ENCODE measurements at regions not wholly inside any gene's neighbourhood (a gene's known extent, or its start where the extent isn't known, plus 50 kb on each side); places are given as distances from the start of the nearest gene placed in this dataset.

DNA sequence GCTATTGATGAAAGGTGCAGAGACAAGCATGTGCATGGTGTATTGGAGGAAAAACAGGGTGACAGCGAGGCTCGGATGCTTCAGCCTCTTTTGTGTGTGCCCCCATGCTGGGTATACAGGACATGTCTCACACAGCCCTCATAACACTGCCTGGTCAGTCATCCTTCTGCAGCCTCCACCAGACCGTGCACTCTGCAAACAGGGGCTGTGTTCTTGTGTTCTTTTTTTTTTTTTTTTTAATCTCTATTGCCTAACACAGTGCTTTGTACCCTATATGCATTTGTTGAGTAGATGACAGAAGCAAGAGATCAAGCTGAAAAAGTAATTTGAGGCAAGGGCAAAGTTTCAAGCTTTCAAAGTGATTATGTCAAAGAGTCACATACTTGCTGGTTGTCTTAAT, 367.2 kb upstream of the SLITRK1 start:
- Histone ChIP-seq H3K9me3 (no peaks in the 10 kb centered on the region), H3K36me3 (ENCODE audit: control insufficient read depth in 2 of 2, extremely low read depth in 1 of 2, insufficient read depth in 1 of 2, low read length in 1 of 2) (no peaks in the 10 kb centered on the region), H3K4me3 (ENCODE audit: control insufficient read depth in 1 of 2, extremely low read depth in 1 of 2, low read length in 1 of 2) (no peak overlapping the region), H3K4me1 (ENCODE audit: control insufficient read depth in 1 of 2, extremely low read depth in 1 of 2, insufficient read depth in 2 of 2, low read length in 2 of 2) (no peaks in the 10 kb centered on the region), H3K27ac (ENCODE audit: low read length) (no peak overlapping the region), H3K27me3 (replicated peaks in 1 of 2; ENCODE audit: control insufficient read depth in 2 of 2, extremely low read depth in 1 of 2, insufficient read depth in 2 of 2, low read length in 1 of 2) (peaks cover 0 to 2% of the 10 kb centered on the region in 2 experiments)
- ATAC-seq (replicated peaks in 1 of 4) (no peak), DNase-seq (no peak)
- no peaks in the 10 kb centered on the region for H3K27me3 Mint-ChIP-seq
- H3K27ac Mint-ChIP-seq = no peak overlapping the region
- POLR2A ChIA-PET = interaction anchor here in 1 of 2 donors (0.6 kb wide), 1 partner anchor 11 kb away, joined by 3 read pairs; no protein-coding TSS in a partner anchor
- H3K4me3 Mint-ChIP-seq = no peak overlapping the region
- H3K36me3 Mint-ChIP-seq = no peaks in the 10 kb centered on the region
- CTCF ChIA-PET = no interaction called here
- H3K4me1 Mint-ChIP-seq = no peaks in the 10 kb centered on the region
- peaks cover 3 to 7% (median 6%) of the 10 kb centered on the region in 3 donors for H3K9me3 Mint-ChIP-seq
- WGBS (ENCODE audit: insufficient coverage) = no CpG with 5 or more reads among the region's 3 CpGs

GRCh38 chr13:84243340-84243739, 361.1 kb upstream of the SLITRK1 start:
- POLR2A ChIA-PET = no interaction called here
- H3K27ac ChIP-seq (ENCODE audit: low read length) = no peak overlapping the region
- CTCF ChIA-PET = no interaction called here
- no peaks in the 10 kb centered on the region for H3K27me3 ChIP-seq (replicated peaks in 1 of 2; ENCODE audit: control insufficient read depth in 2 of 2, extremely low read depth in 1 of 2, insufficient read depth in 2 of 2, low read length in 1 of 2)
- H3K4me3 ChIP-seq (ENCODE audit: control insufficient read depth in 1 of 2, extremely low read depth in 1 of 2, low read length in 1 of 2) = no peak overlapping the region
- Mint-ChIP-seq H3K27ac (no peak overlapping the region), H3K36me3 (no peaks in the 10 kb centered on the region), H3K4me1 (no peaks in the 10 kb centered on the region), H3K4me3 (no peak overlapping the region), H3K27me3 (no peaks in the 10 kb centered on the region), H3K9me3 (peaks cover 0 to 4% (median 0%) of the 10 kb centered on the region in 3 donors)
- DNase-seq (no peak), ATAC-seq (replicated peaks in 1 of 4) (no peak)
- no CpG with 5 or more reads among the region's 1 CpG for WGBS (ENCODE audit: insufficient coverage)
- no peaks in the 10 kb centered on the region for H3K9me3 ChIP-seq
- no peaks in the 10 kb centered on the region for H3K36me3 ChIP-seq (ENCODE audit: control insufficient read depth in 2 of 2, extremely low read depth in 1 of 2, insufficient read depth in 1 of 2, low read length in 1 of 2)
- H3K4me1 ChIP-seq (ENCODE audit: control insufficient read depth in 1 of 2, extremely low read depth in 1 of 2, insufficient read depth in 2 of 2, low read length in 2 of 2) = no peaks in the 10 kb centered on the region

- Mint-ChIP-seq H3K27ac (no peak overlapping the region), H3K4me1 (peaks cover 0 to 4% (median 3%) of the 10 kb centered on the region in 3 donors), H3K4me3 (no peak overlapping the region), H3K36me3 (no peaks in the 10 kb centered on the region), H3K9me3 (peaks cover 0 to 4% (median 0%) of the 10 kb centered on the region in 3 donors), H3K27me3 (no peaks in the 10 kb centered on the region)
- Histone ChIP-seq H3K36me3 (ENCODE audit: control insufficient read depth in 2 of 2, extremely low read depth in 1 of 2, insufficient read depth in 1 of 2, low read length in 1 of 2) (no peaks in the 10 kb centered on the region), H3K4me3 (ENCODE audit: control insufficient read depth in 1 of 2, extremely low read depth in 1 of 2, low read length in 1 of 2) (no peak overlapping the region), H3K4me1 (ENCODE audit: control insufficient read depth in 1 of 2, extremely low read depth in 1 of 2, insufficient read depth in 2 of 2, low read length in 2 of 2) (no peaks in the 10 kb centered on the region), H3K27ac (ENCODE audit: low read length) (no peak overlapping the region), H3K27me3 (replicated peaks in 1 of 2; ENCODE audit: control insufficient read depth in 2 of 2, extremely low read depth in 1 of 2, insufficient read depth in 2 of 2, low read length in 1 of 2) (no peaks in the 10 kb centered on the region), H3K9me3 (no peaks in the 10 kb centered on the region)
- no peak for DNase-seq
- POLR2A ChIA-PET = interaction anchor here in 1 of 2 donors (0.7 kb wide), 1 partner anchor 10 kb away, joined by 3 read pairs; no protein-coding TSS in a partner anchor
- CTCF ChIA-PET = no interaction called here
- no CpG with 5 or more reads among the region's 1 CpG for WGBS (ENCODE audit: insufficient coverage)
- no peak for ATAC-seq (replicated peaks in 1 of 4)
Observed at GRCh38 chr13:84239032-84239431, 356.8 kb upstream of the SLITRK1 start.

- Histone ChIP-seq H3K4me1 (ENCODE audit: control insufficient read depth in 1 of 2, extremely low read depth in 1 of 2, insufficient read depth in 2 of 2, low read length in 2 of 2) (no peaks in the 10 kb centered on the region), H3K27me3 (replicated peaks in 1 of 2; ENCODE audit: control insufficient read depth in 2 of 2, extremely low read depth in 1 of 2, insufficient read depth in 2 of 2, low read length in 1 of 2) (no peaks in the 10 kb centered on the region), H3K9me3 (no peaks in the 10 kb centered on the region), H3K27ac (ENCODE audit: low read length) (no peak overlapping the region), H3K4me3 (ENCODE audit: control insufficient read depth in 1 of 2, extremely low read depth in 1 of 2, low read length in 1 of 2) (no peak overlapping the region), H3K36me3 (ENCODE audit: control insufficient read depth in 2 of 2, extremely low read depth in 1 of 2, insufficient read depth in 1 of 2, low read length in 1 of 2) (no peaks in the 10 kb centered on the region)
- no CpG with 5 or more reads among the region's 1 CpG for WGBS (ENCODE audit: insufficient coverage)
- Mint-ChIP-seq H3K4me1 (peaks cover 0 to 4% (median 3%) of the 10 kb centered on the region in 3 donors), H3K4me3 (no peak overlapping the region), H3K9me3 (peaks cover 0 to 5% (median 4%) of the 10 kb centered on the region in 3 donors), H3K36me3 (no peaks in the 10 kb centered on the region), H3K27me3 (no peaks in the 10 kb centered on the region), H3K27ac (no peak overlapping the region)
- CTCF ChIA-PET = no interaction called here
- ATAC-seq (replicated peaks in 1 of 4) = no peak
- DNase-seq = no peak
- POLR2A ChIA-PET = interaction anchor here in 1 of 2 donors (0.7 kb wide), 1 partner anchor 11 kb away, joined by 3 read pairs; no protein-coding TSS in a partner anchor
Observed at GRCh38 chr13:84238381-84238780, 356.1 kb upstream of the SLITRK1 start.

- no peaks in the 10 kb centered on the region for H3K9me3 ChIP-seq
- Mint-ChIP-seq H3K9me3 (peaks cover 0 to 5% (median 4%) of the 10 kb centered on the region in 3 donors), H3K27me3 (no peaks in the 10 kb centered on the region), H3K4me3 (no peak overlapping the region), H3K27ac (no peak overlapping the region), H3K36me3 (no peaks in the 10 kb centered on the region), H3K4me1 (peaks cover 0 to 4% (median 3%) of the 10 kb centered on the region in 3 donors)
- ChIA-PET POLR2A (no interaction called here), CTCF (no interaction called here)
- no peaks in the 10 kb centered on the region for H3K27me3 ChIP-seq (replicated peaks in 1 of 2; ENCODE audit: control insufficient read depth in 2 of 2, extremely low read depth in 1 of 2, insufficient read depth in 2 of 2, low read length in 1 of 2)
- H3K36me3 ChIP-seq (ENCODE audit: control insufficient read depth in 2 of 2, extremely low read depth in 1 of 2, insufficient read depth in 1 of 2, low read length in 1 of 2) = no peaks in the 10 kb centered on the region
- DNase-seq = no peak
- H3K4me3 ChIP-seq (ENCODE audit: control insufficient read depth in 1 of 2, extremely low read depth in 1 of 2, low read length in 1 of 2) = no peak overlapping the region
- H3K27ac ChIP-seq (ENCODE audit: low read length) = no peak overlapping the region
- 50% methylated on average over 2 of the region's 3 CpGs for WGBS (ENCODE audit: insufficient coverage)
- ATAC-seq (replicated peaks in 1 of 4) = no peak
- H3K4me1 ChIP-seq (ENCODE audit: control insufficient read depth in 1 of 2, extremely low read depth in 1 of 2, insufficient read depth in 2 of 2, low read length in 2 of 2) = no peaks in the 10 kb centered on the region
Observed at GRCh38 chr13:84237143-84237542, 354.9 kb upstream of the SLITRK1 start.

DNA sequence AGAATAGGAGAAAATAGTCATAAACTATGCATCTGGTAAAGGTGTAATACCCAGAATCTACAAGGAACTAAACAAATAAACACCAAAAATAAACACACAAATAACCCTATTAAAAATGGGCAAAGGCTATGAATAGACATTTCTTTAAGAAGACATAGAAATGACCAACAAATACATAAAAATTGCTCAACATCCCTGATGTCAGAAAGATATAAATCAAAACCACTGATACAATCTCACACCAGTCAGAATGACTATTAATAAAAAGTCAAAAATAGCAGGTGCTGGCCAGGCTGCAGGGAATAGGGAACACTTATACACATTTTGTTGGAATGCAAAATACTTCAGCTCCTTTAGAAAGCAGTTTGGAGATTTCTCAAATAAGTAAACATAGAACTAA, 352.1 kb upstream of the SLITRK1 start:
- Histone ChIP-seq H3K4me3 (ENCODE audit: control insufficient read depth in 1 of 2, extremely low read depth in 1 of 2, low read length in 1 of 2) (no peak overlapping the region), H3K27me3 (replicated peaks in 1 of 2; ENCODE audit: control insufficient read depth in 2 of 2, extremely low read depth in 1 of 2, insufficient read depth in 2 of 2, low read length in 1 of 2) (no peaks in the 10 kb centered on the region), H3K9me3 (no peaks in the 10 kb centered on the region), H3K36me3 (ENCODE audit: control insufficient read depth in 2 of 2, extremely low read depth in 1 of 2, insufficient read depth in 1 of 2, low read length in 1 of 2) (no peaks in the 10 kb centered on the region), H3K27ac (ENCODE audit: low read length) (no peak overlapping the region), H3K4me1 (ENCODE audit: control insufficient read depth in 1 of 2, extremely low read depth in 1 of 2, insufficient read depth in 2 of 2, low read length in 2 of 2) (no peaks in the 10 kb centered on the region)
- Mint-ChIP-seq H3K27me3 (no peaks in the 10 kb centered on the region), H3K4me1 (peaks cover 0 to 4% (median 3%) of the 10 kb centered on the region in 3 donors), H3K4me3 (no peak overlapping the region), H3K36me3 (no peaks in the 10 kb centered on the region), H3K9me3 (peaks cover 0 to 5% (median 0%) of the 10 kb centered on the region in 3 donors), H3K27ac (no peak overlapping the region)
- POLR2A ChIA-PET = no interaction called here
- no peak for DNase-seq
- CTCF ChIA-PET = no interaction called here
- ATAC-seq (replicated peaks in 1 of 4) = no peak

DNA sequence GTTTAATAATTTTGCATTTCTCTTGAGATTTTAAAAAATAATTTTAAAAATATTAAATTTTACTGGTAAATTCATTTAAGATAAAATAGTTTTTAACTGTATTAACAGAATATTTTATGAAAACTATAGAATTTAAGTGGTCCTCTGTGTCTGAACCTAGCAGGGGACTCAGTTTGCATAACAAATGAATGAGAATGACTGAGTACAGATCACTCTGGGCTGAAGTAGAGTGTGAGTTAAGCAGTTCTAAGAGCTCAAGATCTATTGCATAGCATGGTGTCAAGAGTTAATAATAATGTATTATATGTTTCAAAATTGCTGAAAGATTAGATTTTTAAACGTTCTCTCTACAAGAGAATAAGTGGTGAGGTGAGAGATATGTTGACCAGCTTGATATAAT, 348.3 kb upstream of the SLITRK1 start:
- Histone ChIP-seq H3K4me3 (ENCODE audit: control insufficient read depth in 1 of 2, extremely low read depth in 1 of 2, low read length in 1 of 2) (no peak overlapping the region), H3K36me3 (ENCODE audit: control insufficient read depth in 2 of 2, extremely low read depth in 1 of 2, insufficient read depth in 1 of 2, low read length in 1 of 2) (no peaks in the 10 kb centered on the region), H3K27ac (ENCODE audit: low read length) (no peak overlapping the region), H3K27me3 (replicated peaks in 1 of 2; ENCODE audit: control insufficient read depth in 2 of 2, extremely low read depth in 1 of 2, insufficient read depth in 2 of 2, low read length in 1 of 2) (no peaks in the 10 kb centered on the region), H3K4me1 (ENCODE audit: control insufficient read depth in 1 of 2, extremely low read depth in 1 of 2, insufficient read depth in 2 of 2, low read length in 2 of 2) (no peaks in the 10 kb centered on the region), H3K9me3 (no peaks in the 10 kb centered on the region)
- WGBS (ENCODE audit: insufficient coverage) = no CpG with 5 or more reads among the region's 1 CpG
- DNase-seq (no peak), ATAC-seq (replicated peaks in 1 of 4) (no peak)
- Mint-ChIP-seq H3K27ac (no peak overlapping the region), H3K27me3 (peaks cover 0 to 3% of the 10 kb centered on the region in 2 donors), H3K4me1 (no peaks in the 10 kb centered on the region), H3K36me3 (no peaks in the 10 kb centered on the region), H3K4me3 (no peak overlapping the region), H3K9me3 (peaks cover 0 to 5% (median 5%) of the 10 kb centered on the region in 3 donors)
- ChIA-PET POLR2A (no interaction called here), CTCF (no interaction called here)
